Astrocyte of the cerebellum (primary cell): ENCODE measurements at regions not wholly inside any gene's neighbourhood (a gene's known extent, or its start where the extent isn't known, plus 50 kb on each side); places are given as distances from the start of the nearest gene placed in this dataset.

ENCODE experiments used
- DNase-seq: peaks from one replicate; pipeline ENCODE4 v3.0.0-alpha.2; 2011; ENCODE audit warnings: low read depth
- H3K4me3 ChIP-seq: 2 replicates; pipeline ENCODE4 v1.5.1; 2011; ENCODE audit warnings: mild to moderate bottlenecking, low read depth, low read length, moderate library complexity
- in situ Hi-C: cut with HindIII; loops from 2 replicates; pipeline ENCODE4 v1.10.0; 2017; ENCODE audit warnings: low sequenced_read_pairs
- TF ChIP-seq, protein P1 (sequence below): IDR thresholded peaks from 2 replicates; pipeline ENCODE4 v1.5.1; 2012; ENCODE audit warnings: low read length, low read depth, moderate library complexity, mild to moderate bottlenecking; ENCODE audit errors: missing control alignments

DNA sequence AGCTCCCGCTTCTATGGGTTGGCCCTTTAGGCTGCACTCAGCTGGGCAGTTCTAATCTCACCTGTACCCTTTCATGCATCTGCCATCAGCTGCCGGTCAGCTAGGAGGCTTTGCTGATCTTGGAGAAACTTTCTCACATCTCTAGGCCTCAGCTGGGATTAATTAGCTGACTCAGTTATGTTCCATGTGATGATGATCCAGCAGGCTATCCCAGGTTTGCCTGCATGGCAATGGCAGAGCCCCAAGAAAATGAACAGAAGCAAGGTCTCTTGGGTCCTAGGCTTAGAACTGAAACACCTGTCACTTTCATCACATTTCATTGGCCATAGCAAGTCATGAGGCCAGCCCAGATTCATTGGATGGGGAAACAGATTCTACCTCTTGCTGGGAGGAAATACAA is 304.6 kb upstream of the TBC1D5 start:
- in situ Hi-C loops, result no loop called here
- no peak for DNase-seq
- TF ChIP-seq, protein P1, sequence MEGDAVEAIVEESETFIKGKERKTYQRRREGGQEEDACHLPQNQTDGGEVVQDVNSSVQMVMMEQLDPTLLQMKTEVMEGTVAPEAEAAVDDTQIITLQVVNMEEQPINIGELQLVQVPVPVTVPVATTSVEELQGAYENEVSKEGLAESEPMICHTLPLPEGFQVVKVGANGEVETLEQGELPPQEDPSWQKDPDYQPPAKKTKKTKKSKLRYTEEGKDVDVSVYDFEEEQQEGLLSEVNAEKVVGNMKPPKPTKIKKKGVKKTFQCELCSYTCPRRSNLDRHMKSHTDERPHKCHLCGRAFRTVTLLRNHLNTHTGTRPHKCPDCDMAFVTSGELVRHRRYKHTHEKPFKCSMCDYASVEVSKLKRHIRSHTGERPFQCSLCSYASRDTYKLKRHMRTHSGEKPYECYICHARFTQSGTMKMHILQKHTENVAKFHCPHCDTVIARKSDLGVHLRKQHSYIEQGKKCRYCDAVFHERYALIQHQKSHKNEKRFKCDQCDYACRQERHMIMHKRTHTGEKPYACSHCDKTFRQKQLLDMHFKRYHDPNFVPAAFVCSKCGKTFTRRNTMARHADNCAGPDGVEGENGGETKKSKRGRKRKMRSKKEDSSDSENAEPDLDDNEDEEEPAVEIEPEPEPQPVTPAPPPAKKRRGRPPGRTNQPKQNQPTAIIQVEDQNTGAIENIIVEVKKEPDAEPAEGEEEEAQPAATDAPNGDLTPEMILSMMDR, result no peak
- H3K4me3 ChIP-seq, result no peak overlapping the region

DNA sequence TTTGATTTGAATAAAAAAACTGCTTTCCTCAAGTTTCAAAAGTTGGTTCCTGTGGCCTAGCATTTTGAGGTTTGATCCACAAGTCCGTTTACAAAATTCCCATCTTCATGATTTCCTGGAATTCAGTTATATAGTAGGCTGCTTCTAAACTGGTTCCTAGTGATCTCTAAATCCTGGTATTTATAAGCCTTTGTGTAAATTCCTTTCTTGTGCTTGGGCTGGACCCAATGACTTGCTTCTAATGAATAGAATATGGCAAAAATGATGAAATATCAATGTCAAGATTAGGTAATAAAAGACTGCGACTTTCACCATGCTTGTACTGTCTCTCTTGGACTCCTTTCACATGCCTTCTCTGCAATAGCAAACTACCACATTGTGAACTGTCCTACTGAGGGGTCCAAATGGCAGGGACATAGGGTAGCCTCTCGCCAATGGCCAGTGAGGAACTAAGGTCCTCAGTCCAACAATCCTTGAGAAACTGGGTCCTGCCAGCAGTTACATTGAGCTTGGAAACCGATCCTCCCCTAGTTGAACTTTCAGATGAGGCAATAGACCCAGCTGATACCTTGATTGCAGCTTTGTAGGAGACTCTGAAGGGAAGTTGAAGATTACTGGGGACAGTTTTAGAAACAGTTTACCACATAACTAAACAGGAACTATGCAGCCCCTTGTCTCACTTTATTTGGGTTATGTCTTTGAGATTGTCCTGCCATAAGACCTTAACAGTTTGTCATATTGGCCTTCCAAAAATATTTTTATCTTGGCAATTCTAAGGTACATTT is 303.9 kb upstream of the TBC1D5 start:
- in situ Hi-C loops, result no loop called here
- H3K4me3 ChIP-seq, result no peak overlapping the region
- DNase-seq, result no peak
- TF ChIP-seq, protein P1, result no peak

DNA sequence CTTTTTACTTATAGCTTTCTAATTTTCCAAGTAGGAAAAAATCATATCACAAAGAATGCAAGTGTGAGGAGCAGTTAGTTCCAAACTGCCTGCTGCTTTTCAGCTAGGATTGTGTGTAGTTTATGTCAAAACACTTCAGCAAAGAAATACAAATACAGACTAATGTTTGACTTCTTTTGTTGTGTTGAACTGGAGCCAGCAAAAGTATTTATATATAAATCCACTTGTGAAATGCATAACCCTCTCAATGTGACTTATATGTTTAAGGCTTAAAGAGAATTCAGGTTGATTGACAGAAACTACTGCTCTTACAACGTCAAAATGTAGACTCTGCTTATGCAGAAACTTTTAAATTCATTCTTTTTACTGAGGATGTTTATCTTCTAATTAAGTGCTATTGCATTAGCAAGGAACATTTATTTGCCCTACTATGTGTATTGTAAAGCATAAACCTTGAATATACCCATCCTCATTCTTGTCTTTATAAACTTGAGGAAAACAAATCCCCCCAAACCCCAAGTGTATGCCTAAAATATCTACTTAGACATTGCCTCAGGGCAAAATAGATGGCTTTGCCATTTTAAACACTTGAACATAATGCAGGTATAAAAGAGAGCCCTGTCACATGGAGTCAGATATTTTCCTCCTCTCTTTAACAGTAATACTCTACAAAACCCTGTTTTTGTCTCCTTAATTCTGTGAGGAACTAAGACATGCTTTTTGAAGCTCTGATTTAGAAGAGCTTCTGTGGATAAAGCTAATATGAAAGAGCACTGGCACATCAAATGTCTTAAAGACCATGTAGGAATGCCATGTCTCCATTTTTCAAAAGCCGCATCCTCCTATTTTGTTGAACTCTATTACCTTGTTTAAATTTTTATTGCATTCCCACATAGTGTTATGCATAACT is 302.8 kb upstream of the TBC1D5 start:
- DNase-seq, result no peak
- no peak overlapping the region for H3K4me3 ChIP-seq
- TF ChIP-seq, protein P1, result no peak
- in situ Hi-C loops, result no loop called here

DNA sequence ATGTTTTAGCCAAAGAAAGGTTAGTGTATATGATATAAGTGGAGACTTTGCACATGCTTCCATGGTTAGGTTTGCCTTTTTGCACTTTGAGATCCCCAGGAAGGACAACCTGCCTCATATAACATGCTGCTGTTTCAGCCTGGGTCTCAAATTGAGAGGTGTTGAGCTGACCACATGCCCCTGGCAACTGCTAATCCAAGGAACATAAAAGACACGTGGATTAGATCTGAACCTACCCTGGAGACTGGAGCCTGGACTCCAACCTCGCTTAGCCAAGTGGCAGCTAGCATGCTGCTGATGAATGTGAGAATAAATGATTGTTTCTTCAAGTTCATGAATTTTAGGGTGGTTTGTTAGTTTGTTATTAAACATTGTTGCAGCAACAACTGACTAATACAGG is 301.8 kb upstream of the TBC1D5 start:
- in situ Hi-C loops, result no loop called here
- TF ChIP-seq, protein P1, result no peak
- no peak for DNase-seq
- H3K4me3 ChIP-seq, result no peak overlapping the region

DNA sequence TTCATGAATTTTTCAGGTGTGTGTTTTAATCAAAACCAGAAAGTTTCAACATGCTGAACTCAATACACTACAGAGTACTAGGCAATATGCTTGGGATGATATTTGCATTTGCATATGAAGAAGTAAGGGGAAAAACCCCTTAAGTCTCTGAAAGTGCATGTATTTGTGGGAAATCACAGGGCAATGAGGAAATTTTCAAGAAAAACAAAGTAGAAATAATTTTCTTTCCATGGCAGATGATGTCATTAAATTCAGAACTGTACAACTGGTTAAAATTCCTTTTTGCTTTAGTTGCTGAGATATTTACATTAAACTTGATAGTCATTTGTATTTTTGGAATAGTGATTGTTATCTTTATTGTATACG is 294.0 kb upstream of the TBC1D5 start:
- no peak overlapping the region for H3K4me3 ChIP-seq
- TF ChIP-seq, protein P1, result no peak
- DNase-seq, result no peak
- in situ Hi-C loops, result no loop called here

DNA sequence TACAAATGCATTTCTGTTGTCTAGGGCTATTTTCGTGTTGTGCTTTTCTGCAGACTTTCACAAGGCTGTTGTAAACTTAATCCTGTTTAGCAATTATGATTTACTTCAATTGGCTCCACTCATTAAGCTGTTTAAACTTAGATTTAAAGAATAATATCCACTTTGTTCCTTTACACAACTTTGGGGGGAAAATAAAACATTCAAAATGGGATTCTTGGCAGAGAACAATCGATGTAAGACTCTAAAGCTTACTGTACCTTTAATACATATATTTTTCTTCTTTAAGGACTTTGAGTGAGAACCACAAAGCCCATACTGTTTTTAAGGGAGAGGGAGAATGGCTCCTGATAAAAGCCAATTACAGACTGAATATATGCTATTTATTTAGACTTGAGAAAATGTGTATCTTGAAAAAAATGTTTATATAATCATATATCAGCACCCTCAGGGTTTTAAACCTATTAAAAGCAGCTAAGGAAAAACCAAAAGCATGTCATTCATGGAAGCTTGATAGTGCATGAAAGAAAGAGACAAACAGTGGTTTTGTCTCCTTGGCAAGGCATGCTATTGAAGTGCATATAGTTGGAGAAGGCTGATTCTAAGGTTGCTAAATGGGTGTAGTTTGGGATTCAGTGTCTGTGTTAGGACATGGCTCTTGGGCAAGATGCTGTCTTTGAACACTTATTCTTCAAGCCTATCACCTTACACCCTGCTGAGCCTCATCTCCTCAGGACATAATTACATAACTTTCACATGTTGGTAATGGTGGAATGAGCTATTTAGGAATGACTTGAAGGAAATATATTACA is 293.4 kb upstream of the TBC1D5 start:
- H3K4me3 ChIP-seq, result no peak overlapping the region
- TF ChIP-seq, protein P1, result no peak
- DNase-seq, result no peak
- in situ Hi-C loops, result no loop called here
